ENCODE measurements at regions not wholly inside any gene's neighbourhood (a gene's known extent, or its start where the extent isn't known, plus 50 kb on each side); places are given as distances from the start of the nearest gene placed in this dataset.

- FAIRE-seq (no peak), DNase-seq (ENCODE audit: insufficient read length, low spot score) (no peak)
Measured at GRCh38 chr4:59068722-59069418, 1958.7 kb upstream of the IGFBP7 start.

- no peak for FAIRE-seq
Measured at GRCh38 chr4:59086410-59086809, 1976.2 kb upstream of the IGFBP7 start.

DNA sequence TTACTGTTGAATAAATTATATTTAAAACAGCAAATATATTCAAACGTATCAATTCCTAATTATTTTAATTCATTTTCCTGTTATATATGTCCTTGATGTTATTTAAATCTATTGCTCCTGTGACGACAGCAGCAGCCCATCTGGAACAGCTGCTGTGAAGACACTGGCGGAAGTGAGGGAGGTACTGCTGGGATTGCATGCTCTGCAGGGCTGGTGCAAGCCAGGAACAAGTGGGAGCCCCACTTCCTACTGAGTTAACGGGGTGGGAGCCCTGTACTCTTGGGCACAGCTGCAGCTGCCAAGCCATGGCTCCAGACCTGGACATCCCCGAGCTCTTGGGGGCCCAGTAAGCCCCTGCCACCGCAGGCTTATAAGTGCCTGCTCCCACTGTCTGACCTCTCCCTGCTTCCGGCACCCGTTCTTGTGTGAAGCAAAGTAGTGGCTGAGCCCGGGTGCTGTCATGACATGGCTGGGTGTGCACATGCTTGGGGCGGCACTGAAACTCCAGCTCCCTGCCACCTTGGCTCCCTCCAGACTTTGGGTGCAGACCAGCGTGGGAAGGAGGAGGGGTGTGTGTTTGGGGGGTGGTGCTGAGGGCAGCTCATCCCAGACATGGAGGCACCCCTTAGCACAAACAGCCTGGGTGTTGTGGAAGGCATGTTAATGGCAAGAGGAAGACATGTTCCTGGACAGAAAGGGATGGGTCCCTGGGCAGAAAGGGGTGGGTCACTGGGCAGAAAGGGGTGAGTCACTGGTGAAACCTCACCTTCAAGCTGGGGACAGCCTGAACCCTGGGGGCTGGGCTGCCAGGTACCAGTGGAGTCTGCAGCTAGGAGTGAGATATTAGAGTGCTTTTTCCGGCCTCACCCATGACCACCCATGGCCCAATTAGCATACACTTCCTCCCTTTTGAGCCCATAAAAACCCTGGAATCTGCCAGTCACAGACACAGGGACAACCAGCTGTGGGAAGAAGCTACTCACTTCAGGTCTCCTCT, 1981.3 kb upstream of the IGFBP7 start:
- DNase-seq (ENCODE audit: insufficient read length, low spot score) (no peak), FAIRE-seq (no peak)

More at GRCh38 chr4:59086410-59086809, 1976.2 kb upstream of the IGFBP7 start:
- DNase-seq (ENCODE audit: insufficient read length, low spot score) = no peak

DNA sequence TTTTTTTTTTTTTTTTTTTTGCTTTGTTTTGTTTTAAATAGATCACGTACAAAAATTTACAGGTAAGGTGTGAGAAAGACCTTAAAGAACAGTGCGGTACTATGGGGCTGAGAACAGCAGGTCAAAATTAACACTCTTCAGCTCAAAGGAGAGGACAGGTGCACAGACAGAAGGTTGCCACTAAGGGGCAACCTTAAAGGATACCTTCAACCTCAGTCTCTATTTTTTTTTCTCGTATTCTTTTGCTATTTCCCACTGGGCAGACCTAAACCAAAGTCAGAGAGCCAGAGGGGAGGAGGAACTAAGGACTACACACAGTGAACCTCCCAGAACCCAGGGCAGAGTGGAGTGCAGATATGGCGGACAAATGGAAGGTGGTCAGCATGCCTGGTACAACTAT, 1984.3 kb upstream of the IGFBP7 start:
- FAIRE-seq = no peak
- no peak for DNase-seq (ENCODE audit: insufficient read length, low spot score)

DNA sequence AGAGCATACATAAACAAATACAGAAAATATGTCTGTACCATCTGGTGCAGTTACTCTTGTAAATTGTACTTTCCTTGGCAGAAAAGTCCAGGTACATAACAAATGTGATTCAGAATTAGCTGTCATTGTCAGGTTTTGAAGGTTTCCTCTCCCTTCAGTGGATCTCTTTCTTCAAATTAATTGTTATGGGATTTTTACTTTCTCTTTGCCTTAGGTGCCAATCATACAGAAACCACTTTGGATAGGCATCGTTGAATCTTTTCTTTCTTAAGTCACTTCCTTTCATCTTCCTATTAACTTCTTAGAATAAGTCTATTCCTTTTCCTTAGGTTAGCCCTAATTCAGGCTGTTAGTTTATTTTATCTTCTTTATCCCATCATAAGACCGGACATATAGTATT, 1992.1 kb upstream of the IGFBP7 start:
- no peak for DNase-seq (ENCODE audit: insufficient read length, low spot score)
- no peak for FAIRE-seq

- DNase-seq (ENCODE audit: insufficient read length, low spot score) (no peak), FAIRE-seq (no peak)
Measured at GRCh38 chr4:59120287-59120814, 2010.2 kb upstream of the IGFBP7 start.

GRCh38 chr4:59122626-59123025, 2012.4 kb upstream of the IGFBP7 start:
- FAIRE-seq (no peak), DNase-seq (ENCODE audit: insufficient read length, low spot score) (no peak)

DNA sequence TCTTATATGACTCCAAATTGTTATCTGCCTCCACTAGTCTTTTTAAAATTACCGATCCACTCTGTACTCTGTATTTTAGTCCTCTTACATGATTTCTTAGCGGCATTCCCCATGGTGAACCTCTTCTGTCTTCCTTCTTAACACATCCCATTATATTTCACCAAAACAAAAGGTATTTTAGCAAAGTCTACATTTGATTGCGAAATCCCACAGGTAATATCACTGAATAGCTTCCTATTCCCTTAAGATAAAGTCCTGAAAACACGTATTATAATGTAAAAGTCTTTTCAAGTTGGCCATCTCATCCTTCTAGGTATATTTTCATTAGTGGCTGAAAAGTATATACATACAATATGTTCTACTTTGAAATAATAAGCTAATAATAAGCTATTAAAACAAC, 2016.0 kb upstream of the IGFBP7 start:
- DNase-seq (ENCODE audit: insufficient read length, low spot score) = no peak
- FAIRE-seq = no peak

- no peak for FAIRE-seq
- no peak for DNase-seq (ENCODE audit: insufficient read length, low spot score)
Measured at GRCh38 chr4:59127006-59127405, 2016.8 kb upstream of the IGFBP7 start.

GRCh38 chr4:59127743-59128142, 2017.6 kb upstream of the IGFBP7 start:
- DNase-seq (ENCODE audit: insufficient read length, low spot score) = no peak
- no peak for FAIRE-seq

- FAIRE-seq (no peak), DNase-seq (ENCODE audit: insufficient read length, low spot score) (no peak)
Measured at GRCh38 chr4:59135248-59135985, 2025.2 kb upstream of the IGFBP7 start.

DNA sequence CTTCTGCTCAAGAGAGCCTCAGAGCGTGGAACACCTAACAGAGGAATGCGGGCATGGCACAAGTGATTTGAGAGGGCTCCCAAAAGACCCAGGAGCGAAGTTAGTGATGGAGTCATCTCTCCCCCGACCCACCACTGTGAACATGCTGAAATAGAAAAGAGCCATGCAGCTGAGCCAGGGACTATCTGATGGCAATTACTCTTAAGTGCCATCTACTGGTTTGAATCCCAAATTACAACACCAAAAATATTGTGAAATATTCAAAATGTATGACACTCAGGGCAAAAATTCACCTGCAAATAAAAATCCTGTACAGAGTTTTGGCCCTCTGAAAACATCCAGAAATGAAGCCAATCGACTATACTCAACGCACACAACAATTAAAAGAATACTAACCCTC, 2038.9 kb upstream of the ADGRL3 start:
- FAIRE-seq (no peak), DNase-seq (ENCODE audit: insufficient read length, low spot score) (no peak)

GRCh38 chr4:59175617-59176016, 2024.5 kb upstream of the ADGRL3 start:
- DNase-seq (ENCODE audit: insufficient read length, low spot score) (no peak), FAIRE-seq (no peak)

GRCh38 chr4:59179372-59179771, 2020.8 kb upstream of the ADGRL3 start:
- DNase-seq (ENCODE audit: insufficient read length, low spot score) (no peak), FAIRE-seq (no peak)

- no peak for FAIRE-seq
- no peak for DNase-seq (ENCODE audit: insufficient read length, low spot score)
Measured at GRCh38 chr4:59180161-59180560, 2020.0 kb upstream of the ADGRL3 start.

GRCh38 chr4:59180969-59181368, 2019.2 kb upstream of the ADGRL3 start:
- FAIRE-seq = no peak

DNA sequence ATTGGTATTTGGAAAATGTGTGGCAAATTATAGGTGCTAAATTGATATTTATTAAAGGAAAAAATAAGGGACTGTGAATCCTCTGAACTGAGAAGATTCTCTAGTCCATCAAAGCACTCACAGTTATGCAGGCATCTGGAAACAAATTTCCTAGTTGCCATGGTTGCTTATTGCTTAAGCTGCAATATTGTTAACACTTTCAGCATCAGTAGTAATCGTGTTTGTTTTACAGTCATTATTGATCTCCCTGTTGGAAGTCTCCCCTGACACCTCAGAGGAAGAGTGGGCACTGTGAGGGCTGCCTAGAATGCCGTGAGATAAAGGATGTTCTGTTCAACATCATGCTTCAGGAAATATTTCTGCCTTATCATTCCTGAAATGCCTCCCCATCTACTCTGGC, 2004.3 kb upstream of the ADGRL3 start:
- no peak for FAIRE-seq

More at GRCh38 chr4:59180969-59181368, 2019.2 kb upstream of the ADGRL3 start:
- no peak for DNase-seq (ENCODE audit: insufficient read length, low spot score)

GRCh38 chr4:59200992-59201391, 1999.1 kb upstream of the ADGRL3 start:
- no peak for DNase-seq (ENCODE audit: insufficient read length, low spot score)

More for the DNA sequence above, 2004.3 kb upstream of the ADGRL3 start:
- no peak for DNase-seq (ENCODE audit: insufficient read length, low spot score)

DNA sequence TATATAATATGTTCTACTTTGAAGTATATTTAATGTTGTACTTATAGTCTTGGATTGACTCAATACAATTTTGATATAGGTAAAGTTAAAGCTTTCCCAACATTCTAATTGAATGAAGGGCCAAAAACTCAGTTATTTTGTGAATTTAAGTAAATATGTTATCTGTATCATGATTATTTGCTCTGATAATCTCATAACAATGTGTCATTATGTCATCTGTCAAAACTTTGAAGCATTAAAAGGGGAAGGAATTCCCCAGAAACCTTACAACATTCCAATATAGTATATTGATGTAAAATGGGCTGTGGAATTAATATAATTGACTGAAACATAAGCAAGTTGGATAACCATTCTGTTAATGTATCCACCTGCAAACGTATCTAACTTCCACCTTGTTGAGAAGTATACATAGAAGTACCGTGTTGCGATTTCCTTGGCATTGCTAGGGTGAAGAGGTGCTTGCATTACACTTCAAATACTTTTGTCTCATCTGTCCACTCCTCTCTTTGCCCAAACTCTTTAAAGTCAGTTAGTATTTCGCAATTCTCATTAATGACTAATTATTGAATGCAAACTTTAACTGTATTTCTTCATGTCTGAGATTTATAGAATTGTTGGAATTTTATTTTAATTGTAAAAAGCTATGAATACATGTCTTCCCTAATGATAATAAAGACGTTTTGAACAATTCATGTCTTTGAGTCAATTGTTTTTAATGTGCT, 1982.1 kb upstream of the ADGRL3 start:
- FAIRE-seq = no peak
- DNase-seq (ENCODE audit: insufficient read length, low spot score) = no peak

More at GRCh38 chr4:59200992-59201391, 1999.1 kb upstream of the ADGRL3 start:
- FAIRE-seq = no peak

DNA sequence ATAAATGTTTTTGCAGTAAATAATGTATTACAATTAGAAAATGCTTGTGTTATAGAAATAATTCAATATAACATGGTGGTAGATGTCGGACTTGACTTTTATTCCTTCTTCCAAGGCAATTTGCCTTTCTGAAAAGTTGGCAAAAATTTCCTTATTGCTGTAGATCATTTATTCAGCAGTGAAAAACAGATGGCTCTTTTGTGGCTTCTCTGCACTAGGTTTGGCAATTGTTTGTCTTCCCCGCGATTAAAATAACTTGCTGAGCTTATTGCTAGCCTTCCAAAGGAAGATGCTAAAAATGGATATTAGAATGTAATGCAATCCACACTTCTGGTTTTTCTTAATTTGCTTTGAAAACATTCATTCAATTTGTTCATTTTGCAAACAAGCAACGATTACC, 1977.9 kb upstream of the ADGRL3 start:
- FAIRE-seq (no peak), DNase-seq (ENCODE audit: insufficient read length, low spot score) (no peak)

Measured in HTR-8/SVneo (cell line).